SU-DHL-6 (cell line): ENCODE measurements at regions not wholly inside any gene's neighbourhood (a gene's known extent, or its start where the extent isn't known, plus 50 kb on each side); places are given as distances from the start of the nearest gene placed in this dataset.

Experiments
- H2AFZ ChIP-seq: fragments of 200-600 bp; sonication (generic); 2 replicates; pipeline ENCODE4 v1.6.1; 2014; ENCODE audit warnings: low read depth, mild to moderate bottlenecking, moderate library complexity, mixed read lengths, antibody characterized with exemption, low read length; ENCODE audit not compliant: severe bottlenecking
- H3F3A ChIP-seq: fragments of 200-600 bp; shearing (Covaris generic); 2 replicates; pipeline ENCODE4 v1.6.0; 2016; ENCODE audit warnings: antibody characterized with exemption, mild to moderate bottlenecking; ENCODE audit not compliant: insufficient read depth
- H3K27ac ChIP-seq: fragments of 200-600 bp; sonication (generic); 2 replicates; pipeline ENCODE4 v1.5.1; 2016; ENCODE audit warnings: low read depth, mild to moderate bottlenecking, low read length, moderate library complexity, mixed read lengths
- H3K27me3 ChIP-seq: fragments of 200-600 bp; sonication (generic), shearing (Covaris generic); 2 replicates; pipeline ENCODE4 v1.6.0; 2014; ENCODE audit warnings: mild to moderate bottlenecking, low read length
- H3K36me3 ChIP-seq: fragments of 200-600 bp; sonication (generic); 2 replicates; pipeline ENCODE4 v1.6.1; 2014; ENCODE audit warnings: mild to moderate bottlenecking, low read length, mixed read lengths
- H3K4me2 ChIP-seq: fragments of 300-600, 200-600 bp; shearing (Covaris generic), sonication (generic); 2 replicates; pipeline ENCODE4 v1.6.0; 2014; ENCODE audit warnings: low read length, low read depth, mild to moderate bottlenecking; ENCODE audit not compliant: poor library complexity, severe bottlenecking
- H3K4me3 ChIP-seq: fragments of 200-600 bp; sonication (generic); 2 replicates; pipeline ENCODE4 v1.5.1; 2014; ENCODE audit warnings: antibody characterized with exemption, low read length, mild to moderate bottlenecking, mixed read lengths; ENCODE audit not compliant: insufficient read depth, poor library complexity, severe bottlenecking
- H3K79me2 ChIP-seq: fragments of 200-600 bp; sonication (generic); 2 replicates; pipeline ENCODE4 v1.6.1; 2014; ENCODE audit warnings: mild to moderate bottlenecking, low read length, moderate library complexity; ENCODE audit not compliant: insufficient read depth
- H3K9ac ChIP-seq: fragments of 200-600 bp; sonication (generic); 2 replicates; pipeline ENCODE4 v1.7.0; 2014; ENCODE audit warnings: mild to moderate bottlenecking, low read length
- H3K9me2 ChIP-seq: fragments of 200-600 bp; sonication (generic); replicated peaks from 2 replicates; pipeline ENCODE4 v1.6.1; 2014; ENCODE audit warnings: low read length; ENCODE audit not compliant: insufficient read depth
- H3K9me3 ChIP-seq: fragments of 200-600 bp; sonication (generic); 2 replicates; pipeline ENCODE4 v1.6.1; 2014; ENCODE audit warnings: low read length, mixed read lengths; ENCODE audit not compliant: insufficient read depth
- H4K20me1 ChIP-seq: fragments of 200-600 bp; sonication (generic); 2 replicates; pipeline ENCODE4 v1.6.1; 2014; ENCODE audit warnings: low read depth, mild to moderate bottlenecking, antibody characterized with exemption, low read length, moderate library complexity, mixed read lengths
- CTCF ChIP-seq: fragments of 200-600 bp; sonication (generic); IDR thresholded peaks from one replicate; pipeline ENCODE4 v1.5.1; 2017; ENCODE audit warnings: antibody characterized with exemption, mild to moderate bottlenecking, low read length, moderate library complexity; ENCODE audit not compliant: insufficient read depth, poor library complexity, severe bottlenecking
- EZH2phosphoT487 ChIP-seq: fragments of 200-600 bp; sonication (generic), shearing (Covaris generic); conservative IDR thresholded peaks from 2 replicates; pipeline ENCODE4 v1.6.1; 2018; ENCODE audit warnings: mild to moderate bottlenecking, antibody characterized with exemption, low read length, moderate library complexity, mixed read lengths

GRCh38 chr7:88480896-88481295 is 174.2 kb upstream of the STEAP4 start:
- Histone ChIP-seq H3K36me3 (no peaks in the 10 kb centered on the region), H3K4me2 (no peak overlapping the region), H3F3A (no peaks in the 10 kb centered on the region), H3K9me3 (no peaks in the 10 kb centered on the region), H3K27ac (no peak overlapping the region), H3K9me2 (no peaks in the 10 kb centered on the region), H4K20me1 (no peaks in the 10 kb centered on the region), H2AFZ (no peak overlapping the region), H3K4me3 (no peak overlapping the region), H3K9ac (no peak overlapping the region), H3K27me3 (no peaks in the 10 kb centered on the region), H3K79me2 (no peaks in the 10 kb centered on the region)
- TF ChIP-seq CTCF (no peak), EZH2phosphoT487 (no peak)

GRCh38 chr7:88480271-88480670 is 173.6 kb upstream of the STEAP4 start:
- Histone ChIP-seq H3F3A (no peaks in the 10 kb centered on the region), H3K4me3 (no peak overlapping the region), H4K20me1 (no peaks in the 10 kb centered on the region), H3K4me2 (no peak overlapping the region), H3K27me3 (no peaks in the 10 kb centered on the region), H3K9ac (no peak overlapping the region), H3K36me3 (no peaks in the 10 kb centered on the region), H2AFZ (no peak overlapping the region), H3K79me2 (no peaks in the 10 kb centered on the region), H3K9me2 (no peaks in the 10 kb centered on the region), H3K27ac (no peak overlapping the region), H3K9me3 (no peaks in the 10 kb centered on the region)
- TF ChIP-seq CTCF (no peak), EZH2phosphoT487 (no peak)

GRCh38 chr7:88477976-88478375 is 171.3 kb upstream of the STEAP4 start:
- H3K4me2 ChIP-seq, result no peak overlapping the region
- H3F3A ChIP-seq, result no peaks in the 10 kb centered on the region
- no peaks in the 10 kb centered on the region for H3K9me3 ChIP-seq
- TF ChIP-seq CTCF (no peak), EZH2phosphoT487 (no peak)
- no peaks in the 10 kb centered on the region for H3K36me3 ChIP-seq
- no peak overlapping the region for H2AFZ ChIP-seq
- no peaks in the 10 kb centered on the region for H3K9me2 ChIP-seq
- H3K4me3 ChIP-seq, result no peak overlapping the region
- H3K27ac ChIP-seq, result no peak overlapping the region
- no peak overlapping the region for H3K9ac ChIP-seq
- H4K20me1 ChIP-seq, result no peaks in the 10 kb centered on the region
- no peaks in the 10 kb centered on the region for H3K79me2 ChIP-seq
- H3K27me3 ChIP-seq, result no peaks in the 10 kb centered on the region

- H4K20me1 ChIP-seq, result no peaks in the 10 kb centered on the region
- TF ChIP-seq CTCF (no peak), EZH2phosphoT487 (no peak)
Measured at GRCh38 chr7:88465600-88465999, 158.9 kb upstream of the STEAP4 start.

More at GRCh38 chr7:88465600-88465999, 158.9 kb upstream of the STEAP4 start:
- Histone ChIP-seq H3K79me2 (no peaks in the 10 kb centered on the region), H3K4me3 (no peak overlapping the region), H3K4me2 (no peak overlapping the region), H3K9me3 (no peaks in the 10 kb centered on the region), H3K9ac (no peak overlapping the region), H3K27ac (no peak overlapping the region), H3K27me3 (no peaks in the 10 kb centered on the region), H3K36me3 (no peaks in the 10 kb centered on the region), H3F3A (no peaks in the 10 kb centered on the region), H2AFZ (no peak overlapping the region), H3K9me2 (no peaks in the 10 kb centered on the region)
